ENCODE measurements at regions not wholly inside any gene's neighbourhood (a gene's known extent, or its start where the extent isn't known, plus 50 kb on each side); places are given as distances from the start of the nearest gene placed in this dataset.

GRCh38 chr6:44549516-44549915 is 162.0 kb downstream of the CDC5L start:
- TF ChIP-seq CTCF (IDR thresholded peaks at IDR 0.05): no peak
- no peak for TF ChIP-seq EP300 (IDR thresholded peaks at IDR 0.05)
